ENCODE measurements at regions not wholly inside any gene's neighbourhood (a gene's known extent, or its start where the extent isn't known, plus 50 kb on each side); places are given as distances from the start of the nearest gene placed in this dataset.

GRCh38 chr3:24058940-24059705, 114.0 kb downstream of the NR1D2 start:
- no peak for TF ChIP-seq CTCF (IDR thresholded peaks at IDR 0.05 in 2 of 3, conservative IDR thresholded peaks at IDR 0.05 in 1 of 3; ENCODE audit: borderline replicate concordance in 1 of 3, insufficient read depth in 1 of 3, low read depth in 2 of 3, low read length in 2 of 3)
- no peak for TF ChIP-seq EGR1 (IDR thresholded peaks at IDR 0.05; ENCODE audit: low read depth)
- no peak for TF ChIP-seq MAX (IDR thresholded peaks at IDR 0.05)
- no peak for TF ChIP-seq EZH2phosphoT487 (IDR thresholded peaks at IDR 0.05; ENCODE audit: borderline replicate concordance)
